AG20443 (cell line): ENCODE measurements at regions not wholly inside any gene's neighbourhood (a gene's known extent, or its start where the extent isn't known, plus 50 kb on each side); places are given as distances from the start of the nearest gene placed in this dataset.
A peak's percentile ranks its signal among the peaks of the same experiment; 100 is the strongest.

Experiments
- DNase-seq: peaks from one replicate; pipeline ENCODE4 v3.0.0; 2012; ENCODE audit warnings: low spot score, mixed read lengths

GRCh38 chr1:200354243-200354642, 55.6 kb downstream of the ZNF281 start:
- DNase-seq = no peak

- no peak for DNase-seq
These were observed 56.6 kb downstream of the ZNF281 start for GRCh38 chr1:200353232-200353631.

- peak; percentile 82 for DNase-seq
These were observed 57.8 kb downstream of the ZNF281 start for GRCh38 chr1:200351826-200352549.

GRCh38 chr1:200351425-200351824, 58.4 kb downstream of the ZNF281 start:
- DNase-seq = no peak

- no peak for DNase-seq
These were observed 63.1 kb downstream of the ZNF281 start for GRCh38 chr1:200346700-200347099.

- no peak for DNase-seq
These were observed 64.3 kb downstream of the ZNF281 start for GRCh38 chr1:200345520-200345919.

- no peak for DNase-seq
These were observed 66.0 kb downstream of the ZNF281 start for GRCh38 chr1:200343874-200344273.

GRCh38 chr1:200342511-200343311, 67.1 kb downstream of the ZNF281 start:
- DNase-seq = peak; percentile 52

- no peak for DNase-seq
These were observed 71.4 kb downstream of the ZNF281 start for GRCh38 chr1:200338451-200338850.

GRCh38 chr1:200337831-200338230, 72.0 kb downstream of the ZNF281 start:
- DNase-seq = no peak

GRCh38 chr1:200337410-200337809, 72.4 kb downstream of the ZNF281 start:
- DNase-seq = no peak

GRCh38 chr1:200336901-200337391, 72.9 kb downstream of the ZNF281 start:
- no peak for DNase-seq

GRCh38 chr1:200336101-200336845, 73.6 kb downstream of the ZNF281 start:
- DNase-seq = peak; percentile 44

GRCh38 chr1:200334661-200335256, 75.1 kb downstream of the ZNF281 start:
- DNase-seq = no peak

GRCh38 chr1:200333329-200333728, 76.5 kb downstream of the ZNF281 start:
- no peak for DNase-seq

- no peak for DNase-seq
These were observed 77.1 kb downstream of the ZNF281 start for GRCh38 chr1:200332716-200333115.

- DNase-seq = no peak
These were observed 79.0 kb downstream of the ZNF281 start for GRCh38 chr1:200330741-200331428.

GRCh38 chr1:200329208-200329882, 80.5 kb downstream of the ZNF281 start:
- no peak for DNase-seq

GRCh38 chr1:200328379-200328778, 81.5 kb downstream of the ZNF281 start:
- DNase-seq = no peak

GRCh38 chr1:200323856-200324400, 85.9 kb downstream of the ZNF281 start:
- peak; percentile 60 for DNase-seq

- DNase-seq = no peak
These were observed 90.7 kb downstream of the ZNF281 start for GRCh38 chr1:200319148-200319547.
